IMR-90 (cell line): ENCODE measurements at regions not wholly inside any gene's neighbourhood (a gene's known extent, or its start where the extent isn't known, plus 50 kb on each side); places are given as distances from the start of the nearest gene placed in this dataset.

Experiments used
- ATAC-seq: fragments of 200-7000 bp; cut with Tn5 transposase; 2 replicates; pipeline ENCODE4 v1.9.1; 2020; ENCODE audit warnings: low read depth, mild to moderate bottlenecking, moderate library complexity
- BruUV-seq: library from RNA; stranded (reverse); fragments of 400-500 nt; replicated peaks from 2 replicates; lab custom pipeline; 2021; lab: Mats Ljungman, UMichigan
- CTCF ChIA-PET: fragments of 300-600 bp; formaldehyde crosslinking; extraction: SDS; loops from one replicate; lab custom pipeline; 2021; ENCODE audit warnings: antibody characterized with exemption; lab: Yijun Ruan, JAX
- POLR2A ChIA-PET: fragments of 300-600 bp; sonication (Branson Sonifier 250); formaldehyde crosslinking; loops from one replicate; lab custom pipeline; 2022; ENCODE audit warnings: antibody characterized with exemption; ENCODE audit not compliant: unreplicated experiment; lab: Charles Lee
- DNase-seq: peaks from one replicate; pipeline ENCODE4 v3.0.0; 2013
- H2AFZ ChIP-seq: replicated peaks from 2 replicates; pipeline ENCODE3; 2013; ENCODE audit warnings: low read length, mild to moderate bottlenecking; ENCODE audit not compliant: poor library complexity
- H2AK5ac ChIP-seq: 2 replicates; pipeline ENCODE4 v1.6.1; 2013; ENCODE audit warnings: low read depth, low read length, inconsistent platforms
- H2AK9ac ChIP-seq: replicated peaks from 2 replicates; pipeline ENCODE3; 2013; ENCODE audit warnings: mild to moderate bottlenecking, low read depth, low read length, moderate library complexity; ENCODE audit not compliant: poor library complexity
- H2BK120ac ChIP-seq: 2 replicates; pipeline ENCODE4 v1.6.1; 2013; ENCODE audit warnings: low read depth, low read length, inconsistent platforms
- H2BK15ac ChIP-seq: 3 replicates; pipeline ENCODE4 v1.6.1; 2013; ENCODE audit warnings: low read depth, low read length, inconsistent platforms
- H2BK20ac ChIP-seq: 2 replicates; pipeline ENCODE4 v1.6.1; 2013; ENCODE audit warnings: low read depth, mild to moderate bottlenecking, inconsistent platforms, low read length, moderate library complexity
- H2BK5ac ChIP-seq: 2 replicates; pipeline ENCODE4 v1.6.1; 2013; ENCODE audit warnings: mild to moderate bottlenecking, low read depth, low read length, inconsistent platforms; ENCODE audit not compliant: poor library complexity, severe bottlenecking
- H3K14ac ChIP-seq: replicated peaks from 2 replicates; pipeline ENCODE4 v1.6.1; 2013; ENCODE audit warnings: low read depth, low read length, inconsistent platforms
- H3K18ac ChIP-seq: 2 replicates; pipeline ENCODE4 v1.6.1; 2013; ENCODE audit warnings: low read depth, low read length, control low read depth
- H3K23ac ChIP-seq: 2 replicates; pipeline ENCODE4 v1.6.1; 2013; ENCODE audit warnings: low read depth, low read length, inconsistent platforms
- H3K27ac ChIP-seq: 2 replicates; pipeline ENCODE4 v1.5.1; 2013; ENCODE audit warnings: mild to moderate bottlenecking, control low read depth, low read length; ENCODE audit not compliant: insufficient read depth
- H3K27me3 ChIP-seq: 2 replicates; pipeline ENCODE4 v1.6.1; 2013; ENCODE audit warnings: low read length; ENCODE audit not compliant: control insufficient read depth, insufficient read depth
- H3K36me3 ChIP-seq: 2 replicates; pipeline ENCODE4 v1.6.1; 2013; ENCODE audit warnings: low read length, mixed read lengths; ENCODE audit not compliant: control insufficient read depth, insufficient read depth
- H3K4ac ChIP-seq: 2 replicates; pipeline ENCODE4 v1.6.1; 2013; ENCODE audit warnings: low read depth, low read length, inconsistent platforms
- H3K4me1 ChIP-seq: 2 replicates; pipeline ENCODE4 v1.6.1; 2013; ENCODE audit warnings: low read length, mixed read lengths; ENCODE audit not compliant: control insufficient read depth, insufficient read depth
- H3K4me2 ChIP-seq: 2 replicates; pipeline ENCODE4 v1.6.1; 2013; ENCODE audit warnings: low read depth, mild to moderate bottlenecking, control low read depth, low read length, moderate library complexity
- H3K4me3 ChIP-seq: 2 replicates; pipeline ENCODE4 v1.5.1; 2013; ENCODE audit warnings: low read depth, mild to moderate bottlenecking, control low read depth, low read length, moderate library complexity; ENCODE audit not compliant: insufficient read depth
- H3K56ac ChIP-seq: 2 replicates; pipeline ENCODE4 v1.6.1; 2013; ENCODE audit warnings: low read length, inconsistent platforms; ENCODE audit not compliant: insufficient read depth; ENCODE audit errors: extremely low read depth
- H3K79me1 ChIP-seq, 2 experiments: 2 replicates each; pipeline ENCODE4 v1.6.1; 2013; ENCODE audit warnings: low read length in 2 of 2, inconsistent platforms in 1 of 2, low read depth in 1 of 2
- H3K9ac ChIP-seq: 2 replicates; pipeline ENCODE4 v1.6.1; 2013; ENCODE audit warnings: low read depth, low read length, control low read depth
- H3K9me1 ChIP-seq: 2 replicates; pipeline ENCODE4 v1.6.1; 2013; ENCODE audit warnings: low read length, inconsistent platforms; ENCODE audit not compliant: insufficient read depth
- H3K9me3 ChIP-seq: 2 replicates; pipeline ENCODE4 v1.6.1; 2013; ENCODE audit warnings: low read length; ENCODE audit not compliant: control insufficient read depth, insufficient read depth
- H4K20me1 ChIP-seq: 2 replicates; pipeline ENCODE4 v1.6.1; 2013; ENCODE audit warnings: low read length, inconsistent platforms; ENCODE audit not compliant: insufficient read depth
- H4K5ac ChIP-seq: 2 replicates; pipeline ENCODE4 v1.6.1; 2013; ENCODE audit warnings: mild to moderate bottlenecking, low read depth, low read length, control low read depth
- H4K8ac ChIP-seq, 2 experiments: 2 replicates each; pipeline ENCODE4 v1.6.1; 2013; ENCODE audit warnings: low read depth in 2 of 2, low read length in 2 of 2, control low read depth in 1 of 2, inconsistent platforms in 1 of 2
- H4K91ac ChIP-seq: 2 replicates; pipeline ENCODE4 v1.6.1; 2013; ENCODE audit warnings: low read depth, low read length, inconsistent platforms; ENCODE audit not compliant: insufficient read depth
- BHLHE40 ChIP-seq: fragments of 150-350 bp; IDR thresholded peaks from 2 replicates; pipeline ENCODE4 v1.6.1; 2016; ENCODE audit warnings: mild to moderate bottlenecking, low read depth, low read length
- CEBPB ChIP-seq: IDR thresholded peaks from 2 replicates; pipeline ENCODE4 v1.6.1; 2012; ENCODE audit warnings: low read depth, low read length, improper control_type of control experiment
- CHD1 ChIP-seq: IDR thresholded peaks from 2 replicates; pipeline ENCODE4 v1.6.1; 2012; ENCODE audit warnings: low read depth, low read length, improper control_type of control experiment
- FOS ChIP-seq: fragments of 150-350 bp; IDR thresholded peaks from 2 replicates; pipeline ENCODE4 v1.6.1; 2016; ENCODE audit warnings: low read depth, low read length
- MAFK ChIP-seq: IDR thresholded peaks from 2 replicates; pipeline ENCODE4 v1.6.1; 2012; ENCODE audit warnings: low read depth, low read length, improper control_type of control experiment
- MAZ ChIP-seq: IDR thresholded peaks from 2 replicates; pipeline ENCODE4 v1.6.1; 2012; ENCODE audit warnings: low read depth, mild to moderate bottlenecking, low read length, improper control_type of control experiment, moderate library complexity, borderline replicate concordance
- MXI1 ChIP-seq: IDR thresholded peaks from 2 replicates; pipeline ENCODE4 v1.6.1; 2012; ENCODE audit warnings: low read depth, mild to moderate bottlenecking, low read length, moderate library complexity, borderline replicate concordance
- NFE2L2 ChIP-seq: fragments of 150-350 bp; IDR thresholded peaks from 2 replicates; pipeline ENCODE4 v1.6.1; 2016; ENCODE audit warnings: low read depth, mild to moderate bottlenecking, low read length
- POLR2A ChIP-seq: IDR thresholded peaks from 2 replicates; pipeline ENCODE4 v1.6.1; 2012; ENCODE audit warnings: mild to moderate bottlenecking, low read depth, low read length
- RAD21 ChIP-seq: IDR thresholded peaks from 2 replicates; pipeline ENCODE4 v1.6.1; 2012; ENCODE audit warnings: low read length, improper control_type of control experiment
- RCOR1 ChIP-seq: IDR thresholded peaks from 2 replicates; pipeline ENCODE4 v1.6.1; 2012; ENCODE audit warnings: mild to moderate bottlenecking, low read length, improper control_type of control experiment; ENCODE audit not compliant: insufficient replicate concordance
- RFX5 ChIP-seq: IDR thresholded peaks from 2 replicates; pipeline ENCODE4 v1.8.0; 2012; ENCODE audit warnings: low read depth, mild to moderate bottlenecking, low read length, moderate library complexity
- SMC3 ChIP-seq: fragments of 150-350 bp; IDR thresholded peaks from 2 replicates; pipeline ENCODE4 v1.6.1; 2016; ENCODE audit warnings: low read depth, mild to moderate bottlenecking, antibody characterized with exemption, low read length, moderate library complexity
- WGBS, 2 experiments: methylation state at CpG; one replicate each; pipeline versions ENCODE4 v1.1.5 to v1.1.7; 2013; ENCODE audit warnings: missing lambda C conversion rate in 2 of 2; ENCODE audit not compliant: insufficient read length in 1 of 2; ENCODE audit errors: extremely low coverage in 2 of 2; 5-methylcytosine and 5-hydroxymethylcytosine counted together
- dilution Hi-C: fragments of 300-500 bp; cut with HindIII; formaldehyde crosslinking; loops from one replicate; pipeline ENCODE4 v1.14.3; 2018; ENCODE audit warnings: low sequenced_read_pairs; ENCODE audit not compliant: unreplicated experiment
- in situ Hi-C: fragments of 300-500 bp; cut with MboI; formaldehyde crosslinking; loops from 3 replicates; pipeline ENCODE4 v1.14.3; 2019; ENCODE audit warnings: low sequenced_read_pairs, inconsistent platforms, mixed read lengths
- intact Hi-C: fragments of 100-400 bp; cut with micrococcal nuclease; formaldehyde crosslinking; loops from 2 replicates; pipeline ENCODE4 v1.10.0; 2022
- TF ChIP-seq, protein P1 (sequence below): fragments of 150-350 bp; IDR thresholded peaks from 2 replicates; pipeline ENCODE4 v1.6.1; 2017; ENCODE audit warnings: mild to moderate bottlenecking, antibody characterized with exemption, low read length, low read depth
- TF ChIP-seq, protein P2 (sequence below): conservative IDR thresholded peaks from 2 replicates; pipeline ENCODE4 v1.5.1; 2012; ENCODE audit warnings: mild to moderate bottlenecking, low read depth, low read length, improper control_type of control experiment
- TF ChIP-seq, protein P3 (sequence below): fragments of 150-350 bp; IDR thresholded peaks from 2 replicates; pipeline ENCODE4 v1.6.1; 2016; ENCODE audit warnings: low read depth, mild to moderate bottlenecking, low read length, moderate library complexity, borderline replicate concordance

DNA sequence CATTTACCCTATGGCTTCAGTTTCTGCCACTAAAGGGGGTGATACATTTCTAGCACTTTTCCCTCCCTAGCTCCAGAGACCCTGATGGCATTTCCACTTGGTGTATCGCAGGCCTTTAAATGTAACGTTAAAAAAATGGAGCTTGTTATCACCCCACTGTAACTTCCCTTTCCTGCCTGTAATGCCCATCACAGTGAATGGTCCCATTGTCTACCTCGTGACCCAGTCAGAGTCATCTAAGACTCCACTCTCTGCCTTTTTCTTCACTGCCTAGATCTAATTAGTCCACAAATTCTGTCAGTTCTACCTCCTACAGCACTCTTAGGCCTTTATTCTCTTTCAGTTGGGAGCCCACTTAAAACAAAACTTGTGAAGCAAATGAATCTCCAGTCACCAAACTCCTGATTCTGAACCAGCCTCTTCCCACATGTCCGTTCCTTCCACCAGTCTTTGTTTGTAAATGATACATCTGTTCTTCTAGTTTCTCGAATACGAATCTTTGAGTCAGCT is 64.8 kb downstream of the NHLRC3 start:
- Histone ChIP-seq H3K56ac (no peak overlapping the region), H3K27me3 (no peaks in the 10 kb centered on the region), H3K79me1 (no peaks in the 10 kb centered on the region), H2BK15ac (no peak overlapping the region), H3K4me3 (no peak overlapping the region), H3K9ac (no peak overlapping the region), H3K9me3 (no peaks in the 10 kb centered on the region), H3K9me1 (no peaks in the 10 kb centered on the region), H4K91ac (no peak overlapping the region), H4K8ac (no peak overlapping the region), H3K36me3 (no peaks in the 10 kb centered on the region), H3K4ac (no peak overlapping the region), H2BK120ac (no peak overlapping the region), H2BK5ac (no peak overlapping the region), H2AK9ac (no peak overlapping the region), H3K23ac (no peak overlapping the region), H3K18ac (no peak overlapping the region), H2AFZ (no peak overlapping the region), H3K4me2 (no peak overlapping the region), H3K4me1 (no peaks in the 10 kb centered on the region), H4K20me1 (no peaks in the 10 kb centered on the region), H2BK20ac (no peak overlapping the region), H3K14ac (no peak overlapping the region), H3K27ac (no peak overlapping the region), H4K5ac (no peak overlapping the region), H2AK5ac (no peak overlapping the region)
- ATAC-seq (no peak), DNase-seq (no peak)
- CTCF ChIA-PET: interaction anchor here (0.5 to 2.3 kb wide), 2 partner anchors 14 to 54 kb away, joined by 3 to 5 read pairs; no protein-coding TSS in a partner anchor
- POLR2A ChIA-PET: no interaction called here
- no peak for TF ChIP-seq FOS
- TF ChIP-seq, protein P1, sequence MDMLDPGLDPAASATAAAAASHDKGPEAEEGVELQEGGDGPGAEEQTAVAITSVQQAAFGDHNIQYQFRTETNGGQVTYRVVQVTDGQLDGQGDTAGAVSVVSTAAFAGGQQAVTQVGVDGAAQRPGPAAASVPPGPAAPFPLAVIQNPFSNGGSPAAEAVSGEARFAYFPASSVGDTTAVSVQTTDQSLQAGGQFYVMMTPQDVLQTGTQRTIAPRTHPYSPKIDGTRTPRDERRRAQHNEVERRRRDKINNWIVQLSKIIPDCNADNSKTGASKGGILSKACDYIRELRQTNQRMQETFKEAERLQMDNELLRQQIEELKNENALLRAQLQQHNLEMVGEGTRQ: no peak
- TF ChIP-seq, protein P2, sequence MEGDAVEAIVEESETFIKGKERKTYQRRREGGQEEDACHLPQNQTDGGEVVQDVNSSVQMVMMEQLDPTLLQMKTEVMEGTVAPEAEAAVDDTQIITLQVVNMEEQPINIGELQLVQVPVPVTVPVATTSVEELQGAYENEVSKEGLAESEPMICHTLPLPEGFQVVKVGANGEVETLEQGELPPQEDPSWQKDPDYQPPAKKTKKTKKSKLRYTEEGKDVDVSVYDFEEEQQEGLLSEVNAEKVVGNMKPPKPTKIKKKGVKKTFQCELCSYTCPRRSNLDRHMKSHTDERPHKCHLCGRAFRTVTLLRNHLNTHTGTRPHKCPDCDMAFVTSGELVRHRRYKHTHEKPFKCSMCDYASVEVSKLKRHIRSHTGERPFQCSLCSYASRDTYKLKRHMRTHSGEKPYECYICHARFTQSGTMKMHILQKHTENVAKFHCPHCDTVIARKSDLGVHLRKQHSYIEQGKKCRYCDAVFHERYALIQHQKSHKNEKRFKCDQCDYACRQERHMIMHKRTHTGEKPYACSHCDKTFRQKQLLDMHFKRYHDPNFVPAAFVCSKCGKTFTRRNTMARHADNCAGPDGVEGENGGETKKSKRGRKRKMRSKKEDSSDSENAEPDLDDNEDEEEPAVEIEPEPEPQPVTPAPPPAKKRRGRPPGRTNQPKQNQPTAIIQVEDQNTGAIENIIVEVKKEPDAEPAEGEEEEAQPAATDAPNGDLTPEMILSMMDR: no peak
- TF ChIP-seq RFX5: no peak
- no peak for TF ChIP-seq RCOR1
- no peak for TF ChIP-seq CEBPB
- no peak for TF ChIP-seq MXI1
- TF ChIP-seq CHD1: no peak
- no peak for TF ChIP-seq MAZ
- TF ChIP-seq, protein P3, sequence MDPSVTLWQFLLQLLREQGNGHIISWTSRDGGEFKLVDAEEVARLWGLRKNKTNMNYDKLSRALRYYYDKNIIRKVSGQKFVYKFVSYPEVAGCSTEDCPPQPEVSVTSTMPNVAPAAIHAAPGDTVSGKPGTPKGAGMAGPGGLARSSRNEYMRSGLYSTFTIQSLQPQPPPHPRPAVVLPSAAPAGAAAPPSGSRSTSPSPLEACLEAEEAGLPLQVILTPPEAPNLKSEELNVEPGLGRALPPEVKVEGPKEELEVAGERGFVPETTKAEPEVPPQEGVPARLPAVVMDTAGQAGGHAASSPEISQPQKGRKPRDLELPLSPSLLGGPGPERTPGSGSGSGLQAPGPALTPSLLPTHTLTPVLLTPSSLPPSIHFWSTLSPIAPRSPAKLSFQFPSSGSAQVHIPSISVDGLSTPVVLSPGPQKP: no peak
- TF ChIP-seq MAFK: no peak
- TF ChIP-seq RAD21: no peak
- TF ChIP-seq BHLHE40: no peak
- TF ChIP-seq POLR2A: no peak
- no peak for TF ChIP-seq SMC3
- TF ChIP-seq NFE2L2: no peak
- intact Hi-C loops: no loop called here
- BruUV-seq: no TSS peak
- in situ Hi-C loops: no loop called here
- 40% methylated on average over 1 of the region's 6 CpGs; no CpG with 5 or more reads in 1 of the 2 experiments for WGBS, 2 experiments
- dilution Hi-C loops: no loop called here
